ENCODE measurements at regions not wholly inside any gene's neighbourhood (a gene's known extent, or its start where the extent isn't known, plus 50 kb on each side); places are given as distances from the start of the nearest gene placed in this dataset.

- TF ChIP-seq CTCF (IDR thresholded peaks at IDR 0.05; ENCODE audit: poor library complexity, severe bottlenecking) (no peak), EZH2 (IDR thresholded peaks at IDR 0.05; ENCODE audit: borderline replicate concordance, insufficient read depth, low read length, poor library complexity, severe bottlenecking) (no peak), POLR2AphosphoS5 (IDR thresholded peaks at IDR 0.05) (no peak)
Measured at GRCh38 chr22:22072169-22072836, 89.7 kb upstream of the TOP3B start.
